Hematopoietic multipotent progenitor cell (in vitro differentiated cells): ENCODE measurements at regions not wholly inside any gene's neighbourhood (a gene's known extent, or its start where the extent isn't known, plus 50 kb on each side); places are given as distances from the start of the nearest gene placed in this dataset.
"Not testable (repeated sequence)": the region's sequence is repeated elsewhere in the genome, so short reads cannot be mapped to it uniquely, and the experiment has no call there.

Experiments used
- DNase-seq, 3 donors: peaks; one replicate each; pipeline ENCODE4 v3.0.0-alpha.2; 2011 to 2015; ENCODE audit warnings: low read depth in 2 of 3, low spot score in 2 of 3

DNA sequence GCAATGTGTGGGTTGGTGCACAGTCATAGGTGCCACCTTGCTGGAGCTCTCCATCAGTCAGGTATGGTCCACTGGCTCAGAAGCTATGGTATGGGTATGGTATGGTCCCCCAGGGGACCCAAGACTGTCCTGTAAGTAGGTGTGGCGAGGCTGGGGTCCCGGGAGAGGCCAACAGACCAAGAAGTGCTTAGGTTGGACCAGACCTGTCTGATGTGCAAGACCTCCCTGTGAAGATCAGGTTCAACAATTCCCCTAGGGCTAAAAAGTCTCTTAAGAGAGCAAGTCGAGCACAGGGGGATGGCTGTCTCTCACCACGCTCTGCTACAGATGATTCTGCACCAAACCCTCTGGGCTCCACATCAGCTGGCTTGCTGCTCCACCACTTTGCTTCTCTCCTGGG is 1145.0 kb downstream of the RPA4 start:
- DNase-seq: no peak

DNA sequence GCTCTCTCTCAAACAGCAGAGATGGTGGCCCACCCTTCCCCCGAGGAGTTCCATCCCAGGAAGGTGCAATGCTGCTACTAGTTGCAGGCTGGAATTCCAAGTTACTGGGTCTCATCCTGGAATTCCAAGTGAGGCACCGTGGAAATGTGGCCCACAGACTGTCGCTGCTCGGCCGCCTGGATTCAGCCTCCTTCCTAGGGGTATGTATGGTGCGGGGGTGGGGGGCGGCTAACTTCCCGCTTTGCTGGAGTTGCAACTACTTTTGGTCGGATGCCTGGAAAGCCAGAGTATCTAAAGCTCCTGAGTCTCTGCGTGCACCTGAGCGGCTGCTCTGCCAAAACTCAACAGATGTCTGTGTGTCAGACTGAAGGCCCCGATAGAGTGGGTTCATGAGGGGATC is 1146.2 kb downstream of the RPA4 start:
- no peak for DNase-seq

GRCh38 chrX:98057176-98057575 is 1173.5 kb downstream of the RPA4 start:
- DNase-seq: no peak

- DNase-seq: no peak
Observed at GRCh38 chrX:98065151-98065550, 1181.4 kb downstream of the RPA4 start.

DNA sequence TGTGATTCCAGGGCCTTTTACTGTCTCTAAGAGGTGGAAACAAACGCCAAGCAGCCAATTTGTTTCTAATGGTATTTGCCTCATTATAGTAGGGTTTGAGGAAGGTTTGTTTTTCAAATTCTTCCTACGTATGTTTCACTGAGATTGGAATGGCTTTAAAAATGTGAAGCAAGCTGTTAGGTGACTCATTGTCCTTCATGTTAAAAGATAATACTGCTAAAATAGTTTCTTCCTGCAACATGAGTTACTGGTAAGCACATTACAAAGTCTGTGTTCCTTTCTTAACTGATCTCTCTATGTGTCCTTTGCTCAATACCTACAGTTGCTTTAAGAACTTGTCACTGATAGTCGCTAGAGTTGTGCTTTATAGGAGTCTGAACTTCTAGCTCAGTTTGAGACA is 1183.9 kb downstream of the RPA4 start:
- DNase-seq: no peak

DNA sequence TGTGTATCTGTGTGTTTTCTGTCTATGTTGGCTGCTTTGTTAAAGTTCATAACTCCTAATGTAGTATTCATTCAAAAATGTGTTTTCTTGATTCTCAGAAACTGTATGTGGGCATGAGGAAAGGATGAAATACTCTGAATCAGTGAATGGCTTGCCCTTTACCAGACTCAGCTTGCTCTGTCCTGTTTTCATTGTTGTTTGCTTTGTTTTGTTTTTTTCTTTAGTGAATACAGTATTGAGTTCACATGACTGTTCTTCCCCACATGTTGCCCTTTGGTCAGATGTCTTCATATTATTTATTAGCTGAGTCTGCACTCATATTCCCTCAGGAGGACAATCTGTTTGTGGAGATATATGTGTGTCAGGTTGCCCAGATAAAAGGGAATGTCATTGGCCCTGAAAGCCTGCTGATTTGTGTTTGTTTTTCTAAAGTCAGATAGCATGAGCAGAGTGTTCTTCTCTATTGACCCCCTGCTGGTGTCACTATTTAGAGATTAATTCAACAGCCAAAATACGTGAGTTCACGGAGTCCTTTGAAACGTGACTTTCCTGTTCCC is 1184.4 kb downstream of the RPA4 start:
- DNase-seq: no peak

- DNase-seq: no peak
Observed at GRCh38 chrX:98071331-98071730, 1187.6 kb downstream of the RPA4 start.

- DNase-seq: no peak
Observed at GRCh38 chrX:98077440-98077839, 1193.7 kb downstream of the RPA4 start.

DNA sequence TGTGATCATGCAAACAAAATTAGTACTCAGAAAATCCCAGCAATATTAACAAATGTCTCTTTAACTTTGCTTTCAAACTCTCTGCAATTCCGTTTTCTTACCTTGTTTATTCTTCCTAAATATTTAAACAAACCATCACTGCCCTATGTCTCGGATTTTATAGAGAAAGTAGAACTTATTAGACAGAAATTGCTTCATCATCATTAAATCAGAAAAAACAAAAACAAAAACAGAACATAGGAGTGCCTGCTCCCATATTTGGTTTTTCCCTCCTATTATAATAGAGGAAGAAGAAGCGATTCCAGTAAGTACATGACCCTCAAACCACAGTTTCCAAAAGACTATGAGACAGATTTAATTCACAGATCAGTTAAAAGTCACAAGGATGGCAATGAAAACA is 1228.0 kb downstream of the RPA4 start:
- DNase-seq: no peak

DNA sequence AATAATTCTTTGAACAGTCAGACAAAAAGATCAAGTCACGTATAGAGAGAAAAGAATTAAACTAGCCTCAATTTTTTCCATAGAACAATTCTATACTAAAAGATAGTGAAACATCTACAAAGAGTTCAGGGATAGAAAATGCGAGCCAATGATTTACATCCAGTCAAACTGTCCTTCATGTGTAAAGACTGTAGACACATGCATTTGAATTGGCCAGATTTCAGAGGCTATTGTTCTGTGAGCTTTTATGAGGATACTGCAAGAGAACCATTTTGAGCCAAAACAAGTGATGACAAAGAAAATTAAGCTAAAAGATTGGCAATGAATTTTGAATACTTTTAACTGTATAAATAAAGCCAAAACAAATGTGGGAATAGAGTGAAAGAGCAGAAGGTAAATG is 1230.3 kb downstream of the RPA4 start:
- no peak for DNase-seq

GRCh38 chrX:98141466-98141865 is 1257.8 kb downstream of the RPA4 start:
- no peak for DNase-seq

GRCh38 chrX:98191003-98191402 is 1307.3 kb downstream of the RPA4 start:
- DNase-seq: no peak

- DNase-seq: peak in 1 of 3 donors; percentile 37
Observed at GRCh38 chrX:98194036-98194435, 1310.3 kb downstream of the RPA4 start.

DNA sequence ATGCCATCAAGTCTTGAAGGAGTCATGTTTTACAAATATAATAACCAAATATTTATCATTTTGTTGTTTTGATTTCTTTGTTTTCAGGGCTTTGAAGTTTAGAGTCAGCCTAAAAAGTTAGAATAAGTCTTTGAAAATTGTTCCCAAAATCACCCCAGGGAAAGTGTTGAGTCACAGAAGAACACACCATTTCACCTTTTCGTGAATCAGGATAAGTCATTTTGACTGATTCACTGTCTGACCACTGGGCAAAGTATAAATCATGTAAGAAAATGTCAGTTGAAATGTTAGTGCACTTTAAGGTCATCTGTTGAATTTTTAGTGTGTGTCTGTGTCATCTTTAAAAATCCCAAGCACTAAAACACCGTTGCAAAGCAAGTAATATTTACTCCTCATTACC is 1320.1 kb downstream of the RPA4 start:
- no peak for DNase-seq

- no peak for DNase-seq
Observed at GRCh38 chrX:98207947-98208346, 1324.2 kb downstream of the RPA4 start.

DNA sequence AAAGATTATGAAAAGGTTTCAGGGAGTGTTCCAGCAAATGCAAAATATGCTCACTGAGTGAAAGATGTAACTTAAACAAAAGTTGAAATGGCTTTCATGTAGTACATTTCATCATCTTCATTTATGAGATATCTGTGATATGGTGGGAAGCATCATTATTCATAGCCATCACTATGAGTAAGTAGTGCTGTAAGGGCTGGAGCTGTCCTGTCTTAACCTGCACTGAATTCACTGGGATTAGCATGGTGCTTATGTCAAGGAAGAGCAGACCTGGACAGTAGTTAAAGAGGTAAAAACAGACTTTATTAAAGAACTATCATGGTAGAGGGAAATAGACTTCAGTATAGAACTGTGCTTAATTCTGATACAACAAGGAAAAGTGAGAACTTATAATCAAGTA is 1347.3 kb downstream of the RPA4 start:
- no peak for DNase-seq

GRCh38 chrX:98240061-98240460 is 1356.4 kb downstream of the RPA4 start:
- not testable (repeated sequence) for DNase-seq

DNA sequence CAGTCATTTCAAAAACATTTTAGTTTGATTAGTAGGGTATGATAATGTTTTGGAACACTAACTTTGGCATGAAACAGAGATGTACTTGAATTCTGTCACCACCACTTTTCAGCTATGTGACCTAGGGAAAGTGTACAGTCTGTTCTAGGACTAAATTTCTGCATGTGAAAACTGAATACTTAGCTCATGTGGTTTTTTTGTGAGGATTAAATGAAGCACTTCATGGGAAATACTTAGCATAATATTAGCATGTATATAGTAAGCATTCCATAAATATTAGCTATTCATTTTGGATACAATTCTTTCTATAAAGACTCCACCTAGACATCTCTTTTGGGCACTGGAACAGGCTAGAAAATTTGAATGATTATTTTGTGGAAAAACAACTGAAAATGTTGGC is 1379.4 kb downstream of the RPA4 start:
- DNase-seq: no peak

DNA sequence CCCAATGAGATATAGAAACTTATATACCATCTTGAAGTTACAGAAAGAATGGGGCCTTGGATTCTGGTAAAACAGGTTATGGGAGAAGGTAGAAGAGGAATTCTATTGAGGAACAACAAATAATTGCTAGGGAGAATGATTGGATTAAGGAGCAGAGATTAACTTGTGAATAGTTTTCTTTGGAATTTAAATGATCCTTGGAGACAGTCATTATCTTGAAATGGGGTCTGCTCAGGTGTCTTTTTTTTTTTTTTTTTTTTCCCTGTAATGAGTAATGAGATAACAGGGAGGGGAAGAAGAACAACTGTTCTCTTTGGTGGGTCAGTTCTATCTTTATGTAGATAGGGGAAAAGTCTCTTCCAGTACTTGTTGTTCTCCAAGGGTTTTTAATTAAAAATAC is 1406.0 kb downstream of the RPA4 start:
- no peak for DNase-seq

DNA sequence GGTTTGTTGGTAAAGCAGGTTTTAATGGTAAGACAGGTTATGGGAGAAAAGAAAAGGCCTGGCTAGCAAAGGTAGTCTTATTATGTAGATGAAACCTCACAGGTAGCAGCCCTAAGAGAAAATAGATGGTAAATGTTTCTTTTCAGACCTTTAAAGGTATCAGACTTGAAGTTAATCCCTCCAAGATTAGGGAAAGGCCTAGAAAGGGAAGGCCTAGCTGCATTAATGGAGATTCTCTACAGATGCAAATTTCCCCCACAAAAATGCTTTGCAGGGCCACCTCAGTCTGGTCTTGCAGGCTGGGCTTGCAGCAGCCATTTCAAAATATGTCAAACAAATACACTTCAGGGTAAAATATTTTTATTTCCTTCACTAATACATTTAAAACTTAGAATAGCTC is 1410.6 kb downstream of the RPA4 start:
- DNase-seq: no peak

- DNase-seq: no peak
Observed at GRCh38 chrX:98296129-98296528, 1412.4 kb downstream of the RPA4 start.

- DNase-seq: no peak
Observed at GRCh38 chrX:98299785-98300184, 1416.1 kb downstream of the RPA4 start.

DNA sequence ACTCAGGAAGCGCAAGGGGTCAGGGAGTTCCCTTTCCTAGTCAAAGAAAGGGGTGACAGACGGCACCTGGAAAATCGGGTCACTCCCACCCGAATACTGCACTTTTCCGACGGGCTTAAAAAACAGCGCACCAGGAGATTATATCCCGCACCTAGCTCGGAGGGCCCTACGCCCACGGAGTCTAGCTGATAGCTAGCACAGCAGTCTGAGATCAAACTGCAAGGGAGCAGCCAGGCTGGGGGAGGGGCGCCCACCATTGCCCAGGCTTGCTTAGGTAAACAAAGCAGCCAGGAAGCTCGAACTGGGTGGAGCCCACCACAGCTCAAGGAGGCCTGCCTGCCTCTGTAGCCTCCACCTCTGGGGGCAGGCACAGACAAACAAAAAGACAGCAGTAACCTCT is 1416.8 kb downstream of the RPA4 start:
- DNase-seq: not testable (repeated sequence)
